Endothelial cell of umbilical vein (primary cell): ENCODE measurements at regions not wholly inside any gene's neighbourhood (a gene's known extent, or its start where the extent isn't known, plus 50 kb on each side); places are given as distances from the start of the nearest gene placed in this dataset.

Experiments used
- BruUV-seq: library from RNA; stranded (reverse); fragments of 400-500 nt; replicated peaks from 2 replicates; lab custom pipeline; 2021; lab: Mats Ljungman, UMichigan
- CTCF ChIA-PET: fragments of 300-600, 350-600 bp; sonication (Branson Sonifier 250); formaldehyde crosslinking; loops from one replicate; lab custom pipeline; 2021; ENCODE audit warnings: antibody characterized with exemption, inconsistent platforms; lab: Charles Lee
- POLR2A ChIA-PET: fragments of 300-600, 350-600 bp; sonication (Branson Sonifier 250); formaldehyde crosslinking; loops from one replicate; lab custom pipeline; 2021; ENCODE audit warnings: antibody characterized with exemption, inconsistent platforms; lab: Charles Lee
- DNase-seq: peaks from one replicate; pipeline ENCODE4 v3.0.0-alpha.2; 2011; ENCODE audit warnings: low read depth, low spot score
- FAIRE-seq: peaks from 2 replicates; lab custom pipeline; 2011; peaks lifted over from hg19 to GRCh38; lab: Jason Lieb, UNC
- H2AFZ ChIP-seq: 2 replicates; pipeline ENCODE4 v1.6.0; 2012; ENCODE audit warnings: low read depth, low read length, control low read depth, inconsistent platforms
- H3K27ac ChIP-seq: 2 replicates; pipeline ENCODE4 v1.5.1; 2011; ENCODE audit warnings: low read depth, mild to moderate bottlenecking, control low read depth, low read length, moderate library complexity; ENCODE audit not compliant: insufficient read depth
- H3K27me3 ChIP-seq, 2 experiments: 2 replicates each; pipeline versions ENCODE4 v1.6.0 to v1.6.1; 2011; ENCODE audit warnings: low read length in 2 of 2, mixed read lengths in 1 of 2; ENCODE audit not compliant: control insufficient read depth in 2 of 2, insufficient read depth in 2 of 2
- H3K36me3 ChIP-seq, 2 experiments: 2 replicates in 1 of 2; 3 replicates in 1 of 2; pipeline ENCODE4 v1.5.1; 2011; ENCODE audit warnings: low read length in 2 of 2, mild to moderate bottlenecking in 1 of 2, moderate library complexity in 1 of 2; ENCODE audit not compliant: control insufficient read depth in 2 of 2, insufficient read depth in 2 of 2; ENCODE audit errors: extremely low read depth in 1 of 2
- H3K4me1 ChIP-seq: 3 replicates; pipeline ENCODE4 v1.5.1; 2011; ENCODE audit warnings: mild to moderate bottlenecking, low read length; ENCODE audit not compliant: control insufficient read depth, insufficient read depth; ENCODE audit errors: extremely low read depth
- H3K4me2 ChIP-seq: 2 replicates; pipeline ENCODE4 v1.6.1; 2011; ENCODE audit warnings: low read length, control low read depth, mixed read lengths; ENCODE audit not compliant: insufficient read depth
- H3K4me3 ChIP-seq, 3 experiments: fragments of 200-600 bp in 1 of 3; sonication (generic), shearing (Covaris generic) in 1 of 3; replicated peaks in 1 of 3; 2 replicates each; pipeline ENCODE4 v1.5.1; 2011 to 2016; ENCODE audit warnings: control low read depth in 3 of 3, low read length in 3 of 3, mild to moderate bottlenecking in 2 of 3, inconsistent platforms in 1 of 3, low read depth in 1 of 3, moderate library complexity in 1 of 3; ENCODE audit not compliant: insufficient read depth in 1 of 3
- H3K79me2 ChIP-seq: 2 replicates; pipeline ENCODE4 v1.6.0; 2012; ENCODE audit warnings: low read length, inconsistent platforms; ENCODE audit not compliant: control insufficient read depth, insufficient read depth
- H3K9ac ChIP-seq: replicated peaks from 2 replicates; pipeline ENCODE3; 2011; ENCODE audit warnings: low read length, control low read depth; ENCODE audit not compliant: insufficient read depth; ENCODE audit errors: extremely low read depth
- H3K9me1 ChIP-seq: replicated peaks from 3 replicates; pipeline ENCODE4 v1.6.0; 2011; ENCODE audit warnings: mild to moderate bottlenecking, low read length; ENCODE audit not compliant: control insufficient read depth, insufficient read depth; ENCODE audit errors: extremely low read depth
- H3K9me3 ChIP-seq: replicated peaks from 2 replicates; pipeline ENCODE4 v1.5.1; 2012; ENCODE audit warnings: low read length, inconsistent platforms; ENCODE audit not compliant: control insufficient read depth, insufficient read depth
- H4K20me1 ChIP-seq: replicated peaks from 2 replicates; pipeline ENCODE3; 2011; ENCODE audit warnings: mild to moderate bottlenecking, low read length; ENCODE audit not compliant: control insufficient read depth, insufficient read depth; ENCODE audit errors: extremely low read depth
- CTCF ChIP-seq, 2 donors: IDR thresholded peaks; 1 replicate in 1 of 2; 2 replicates in 1 of 2; pipeline ENCODE4 v1.5.1; 2011; ENCODE audit warnings: low read length in 2 of 2, mild to moderate bottlenecking in 2 of 2, moderate library complexity in 2 of 2, control low read depth in 1 of 2, inconsistent platforms in 1 of 2, low read depth in 1 of 2; ENCODE audit not compliant: insufficient read depth in 1 of 2; ENCODE audit errors: extremely low read depth in 1 of 2
- EZH2 ChIP-seq: IDR thresholded peaks from 2 replicates; pipeline ENCODE4 v1.6.1; 2012; ENCODE audit warnings: borderline replicate concordance, low read depth, mild to moderate bottlenecking, moderate library complexity, low read length, inconsistent platforms; ENCODE audit not compliant: severe bottlenecking
- FOS ChIP-seq: IDR thresholded peaks from 2 replicates; pipeline ENCODE4 v1.6.1; 2011; ENCODE audit warnings: mild to moderate bottlenecking, low read length, moderate library complexity, borderline replicate concordance; ENCODE audit not compliant: insufficient read depth
- GATA2 ChIP-seq: IDR thresholded peaks from 2 replicates; pipeline ENCODE4 v1.7.0; 2011; ENCODE audit warnings: low read depth, mild to moderate bottlenecking, moderate library complexity, mixed read lengths, low read length; ENCODE audit not compliant: insufficient read length, insufficient read depth
- JUN ChIP-seq: IDR thresholded peaks from 2 replicates; pipeline ENCODE4 v1.6.1; 2011; ENCODE audit warnings: borderline replicate concordance, low read depth; ENCODE audit not compliant: insufficient read length, insufficient read depth
- MAX ChIP-seq: IDR thresholded peaks from 2 replicates; pipeline ENCODE4 v1.6.1; 2011; ENCODE audit not compliant: insufficient read depth, insufficient read length
- MYC ChIP-seq: IDR thresholded peaks from one replicate; pipeline ENCODE4 v1.6.1; 2011; ENCODE audit warnings: mild to moderate bottlenecking, low read depth, low read length
- POLR2A ChIP-seq: IDR thresholded peaks from 2 replicates; pipeline ENCODE4 v1.6.1; 2012; ENCODE audit warnings: low read depth, mild to moderate bottlenecking, control low read depth, low read length
- POLR2AphosphoS5 ChIP-seq: IDR thresholded peaks from 2 replicates; pipeline ENCODE4 v1.6.1; 2012; ENCODE audit warnings: low read depth, mild to moderate bottlenecking, control low read depth, low read length, moderate library complexity; ENCODE audit not compliant: insufficient read depth
- dilution Hi-C: fragments of 300-500 bp; cut with MboI; formaldehyde crosslinking; loops from one replicate; pipeline ENCODE4 v1.15.0; 2019; ENCODE audit warnings: low sequenced_read_pairs; ENCODE audit not compliant: extremely low pct_ligation_motif_present
- intact Hi-C: fragments of 100-400 bp; cut with micrococcal nuclease; formaldehyde crosslinking; loops from one replicate; pipeline ENCODE4 v1.10.0; 2022

GRCh38 chr9:25322142-25322541, 356.1 kb downstream of the TUSC1 start:
- Histone ChIP-seq H3K4me2 (no peak overlapping the region), H3K9ac (no peak overlapping the region), H2AFZ (no peak overlapping the region), H4K20me1 (no peaks in the 10 kb centered on the region), H3K4me3 (no peak overlapping the region), H3K27ac (no peak overlapping the region), H3K9me1 (no peaks in the 10 kb centered on the region), H3K36me3 (no peaks in the 10 kb centered on the region), H3K27me3 (no peaks in the 10 kb centered on the region), H3K9me3 (no peaks in the 10 kb centered on the region), H3K79me2 (no peaks in the 10 kb centered on the region), H3K4me1 (no peaks in the 10 kb centered on the region)
- ChIA-PET POLR2A (no interaction called here), CTCF (no interaction called here)
- dilution Hi-C loops (no loop called here), intact Hi-C loops (no loop called here)
- no peak for DNase-seq
- no peak for FAIRE-seq
- TF ChIP-seq CTCF (IDR thresholded peaks at IDR 0.05; ENCODE audit: extremely low read depth in 1 of 2, insufficient read depth in 1 of 2, low read depth in 1 of 2, low read length in 2 of 2) (no peak), JUN (no peak), POLR2A (no peak), MYC (no peak), FOS (no peak), EZH2 (no peak), POLR2AphosphoS5 (no peak), GATA2 (no peak), MAX (no peak)
- no TSS peak for BruUV-seq
